ENCODE measurements at regions not wholly inside any gene's neighbourhood (a gene's known extent, or its start where the extent isn't known, plus 50 kb on each side); places are given as distances from the start of the nearest gene placed in this dataset.

DNA sequence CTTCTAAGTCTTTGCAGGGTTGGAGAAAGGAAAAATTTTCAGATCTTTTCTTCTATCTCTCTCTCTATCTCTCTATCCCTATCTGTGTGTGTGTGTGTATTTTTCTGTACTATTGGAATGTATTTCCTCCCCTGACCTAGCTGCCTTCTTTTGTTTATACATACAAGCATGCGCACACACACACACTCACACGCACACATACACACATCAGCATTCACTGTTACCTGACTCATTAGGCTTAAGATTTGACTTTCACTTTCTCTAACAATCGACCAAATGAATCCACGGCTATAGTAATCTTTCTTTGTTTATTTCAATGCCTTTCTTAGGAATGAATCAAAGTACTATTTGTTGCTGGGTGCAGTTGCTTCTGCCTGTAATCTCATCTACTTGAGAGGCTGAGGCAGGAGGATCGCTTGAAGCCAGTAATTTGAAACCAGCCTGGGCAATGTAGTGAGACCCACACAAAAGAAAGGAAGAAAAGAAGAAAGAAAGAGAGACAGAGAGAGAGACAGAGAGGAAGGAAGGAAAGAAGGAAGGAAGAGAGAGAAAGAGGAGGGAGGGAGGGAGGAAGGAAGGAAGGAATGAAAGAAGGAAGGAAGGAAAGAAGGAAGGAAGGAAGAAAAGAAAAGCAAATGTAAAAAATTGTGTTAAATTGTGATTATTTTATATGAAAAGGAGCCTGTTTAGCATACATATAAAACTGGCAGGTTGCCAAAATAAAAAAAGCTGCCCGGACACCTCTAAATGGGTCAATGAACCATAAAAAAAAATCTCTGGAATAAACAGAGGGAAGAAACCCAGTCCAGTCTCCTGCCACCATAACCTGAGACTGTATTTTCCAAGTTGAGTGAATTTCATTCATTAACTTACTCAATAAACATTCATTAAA is 206.8 kb downstream of the ZNF326 start:
- H3K4me3 ChIP-seq (ENCODE audit: low read length) = no peak overlapping the region
- H3K9ac ChIP-seq (ENCODE audit: low read length) = no peak overlapping the region
- no peaks in the 10 kb centered on the region for H3K27me3 ChIP-seq (ENCODE audit: control insufficient read depth, insufficient read depth, low read length)
- H3K9me3 ChIP-seq (ENCODE audit: control insufficient read depth, low read length) = no peaks in the 10 kb centered on the region
- H3K4me1 ChIP-seq (ENCODE audit: control insufficient read depth, insufficient read depth, low read length) = no peaks in the 10 kb centered on the region
- no peaks in the 10 kb centered on the region for H3K36me3 ChIP-seq (ENCODE audit: control insufficient read depth, insufficient read depth, low read length)

DNA sequence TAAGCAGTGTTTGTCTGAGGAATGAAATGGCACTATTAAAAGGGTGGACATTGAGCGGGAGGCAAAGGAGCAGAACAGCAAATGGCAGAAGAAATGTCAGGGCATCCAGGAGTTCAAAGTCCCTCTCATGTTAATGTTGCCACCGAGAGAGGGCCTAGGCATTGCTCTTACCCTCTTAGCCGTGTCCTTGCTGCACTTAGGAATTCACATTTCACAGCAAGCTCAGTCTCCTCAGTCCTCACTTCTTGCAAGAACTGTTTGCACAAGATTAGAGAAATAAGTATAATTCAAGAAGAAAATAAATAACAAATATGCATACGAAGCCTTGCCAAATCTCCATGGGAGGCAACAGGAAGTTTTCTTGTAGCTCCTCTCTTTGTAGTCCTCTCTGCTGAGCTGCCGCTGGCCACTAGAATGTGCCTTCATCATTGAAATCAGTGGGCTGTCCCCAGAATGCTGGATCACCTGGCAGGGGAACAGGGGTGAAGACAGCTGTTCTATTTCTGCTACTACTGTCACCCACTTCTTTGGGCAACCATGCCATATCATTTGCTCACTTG is 205.8 kb downstream of the ZNF326 start:
- Histone ChIP-seq H3K4me1 (ENCODE audit: control insufficient read depth, insufficient read depth, low read length) (no peaks in the 10 kb centered on the region), H3K4me3 (ENCODE audit: low read length) (no peak overlapping the region), H3K36me3 (ENCODE audit: control insufficient read depth, insufficient read depth, low read length) (no peaks in the 10 kb centered on the region), H3K27me3 (ENCODE audit: control insufficient read depth, insufficient read depth, low read length) (no peaks in the 10 kb centered on the region), H3K9ac (ENCODE audit: low read length) (no peak overlapping the region), H3K9me3 (ENCODE audit: control insufficient read depth, low read length) (no peaks in the 10 kb centered on the region)

DNA sequence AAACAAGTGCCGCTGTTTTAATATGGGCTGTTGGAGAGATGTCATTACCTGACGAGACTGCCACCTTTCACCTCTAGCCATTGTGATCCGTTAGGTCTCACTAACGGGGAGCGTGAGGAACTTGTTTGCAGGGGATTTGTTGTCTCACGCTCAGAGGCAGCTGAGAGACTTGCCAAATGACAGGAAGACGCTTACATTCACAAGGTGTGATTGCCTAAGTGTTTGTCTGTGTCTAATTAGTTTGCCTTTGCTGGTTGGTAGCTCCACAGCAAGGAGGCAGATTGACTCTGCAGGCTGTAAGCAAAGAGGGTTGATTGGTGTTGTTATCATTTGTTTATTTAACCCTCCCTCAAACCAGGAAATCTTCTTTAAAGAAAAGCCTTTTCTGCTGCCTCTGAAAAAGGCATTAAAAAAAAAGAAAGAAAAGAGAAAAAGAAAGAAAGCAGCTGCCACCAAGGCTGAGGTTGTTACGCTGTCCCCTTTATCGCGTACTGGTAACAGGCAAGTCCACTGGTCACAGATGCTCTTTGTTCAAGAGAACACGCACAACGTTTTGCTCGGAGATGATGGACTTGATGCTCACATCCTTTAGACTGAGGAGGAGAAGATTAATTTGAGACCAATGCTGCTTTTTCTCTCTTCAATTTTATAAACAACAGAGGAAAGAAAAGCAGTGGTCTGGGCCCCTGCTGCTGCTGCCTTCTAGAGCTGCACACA is 203.9 kb downstream of the ZNF326 start:
- Histone ChIP-seq H3K9ac (ENCODE audit: low read length) (no peak overlapping the region), H3K36me3 (ENCODE audit: control insufficient read depth, insufficient read depth, low read length) (no peaks in the 10 kb centered on the region), H3K9me3 (ENCODE audit: control insufficient read depth, low read length) (no peaks in the 10 kb centered on the region), H3K4me1 (ENCODE audit: control insufficient read depth, insufficient read depth, low read length) (no peaks in the 10 kb centered on the region), H3K27me3 (ENCODE audit: control insufficient read depth, insufficient read depth, low read length) (no peaks in the 10 kb centered on the region), H3K4me3 (ENCODE audit: low read length) (no peak overlapping the region)

DNA sequence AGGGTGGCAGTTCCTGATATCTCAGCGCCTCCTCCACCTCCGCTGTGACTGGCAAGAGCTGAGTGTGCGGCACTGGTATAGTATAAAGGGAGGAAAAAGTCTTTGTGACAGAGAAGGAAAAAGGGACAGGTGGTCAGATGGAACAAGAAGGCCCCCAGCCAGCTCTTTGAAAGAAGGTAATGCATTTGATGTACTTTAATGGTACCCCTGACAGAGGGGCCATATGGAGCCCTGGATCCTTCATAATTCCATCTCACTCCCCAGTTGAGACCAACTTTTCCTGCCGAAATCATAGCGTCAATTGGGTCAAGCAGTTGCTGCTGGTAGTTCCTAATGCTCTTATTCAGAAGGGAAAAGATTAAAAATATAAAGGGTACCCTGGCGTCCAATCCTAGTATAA is 198.2 kb downstream of the ZNF326 start:
- Histone ChIP-seq H3K9ac (ENCODE audit: low read length) (no peak overlapping the region), H3K36me3 (ENCODE audit: control insufficient read depth, insufficient read depth, low read length) (no peaks in the 10 kb centered on the region), H3K27me3 (ENCODE audit: control insufficient read depth, insufficient read depth, low read length) (no peaks in the 10 kb centered on the region), H3K9me3 (ENCODE audit: control insufficient read depth, low read length) (no peaks in the 10 kb centered on the region), H3K4me3 (ENCODE audit: low read length) (no peak overlapping the region), H3K4me1 (ENCODE audit: control insufficient read depth, insufficient read depth, low read length) (no peaks in the 10 kb centered on the region)

DNA sequence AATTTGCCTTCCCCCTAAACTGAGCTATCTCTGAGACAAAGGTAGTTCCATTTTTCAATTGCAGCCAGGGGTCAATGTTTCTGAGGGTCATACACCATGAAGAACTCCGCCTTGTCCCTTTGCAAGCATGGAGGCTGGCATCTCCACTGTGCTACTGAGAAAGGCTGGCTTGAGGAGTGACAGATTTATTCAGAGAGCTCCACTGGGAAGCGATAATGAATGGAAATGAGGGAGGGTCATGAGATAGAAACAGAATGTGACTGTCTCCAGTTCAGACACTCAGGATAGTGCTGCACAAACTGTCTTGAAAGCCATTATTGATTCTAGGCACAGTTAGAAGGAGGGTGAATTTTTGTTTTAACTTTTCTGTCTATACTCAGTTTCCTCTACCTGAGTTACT is 197.5 kb downstream of the ZNF326 start:
- H3K4me3 ChIP-seq (ENCODE audit: low read length) = no peak overlapping the region
- no peaks in the 10 kb centered on the region for H3K27me3 ChIP-seq (ENCODE audit: control insufficient read depth, insufficient read depth, low read length)
- H3K9me3 ChIP-seq (ENCODE audit: control insufficient read depth, low read length) = no peaks in the 10 kb centered on the region
- H3K36me3 ChIP-seq (ENCODE audit: control insufficient read depth, insufficient read depth, low read length) = no peaks in the 10 kb centered on the region
- no peaks in the 10 kb centered on the region for H3K4me1 ChIP-seq (ENCODE audit: control insufficient read depth, insufficient read depth, low read length)
- no peak overlapping the region for H3K9ac ChIP-seq (ENCODE audit: low read length)

DNA sequence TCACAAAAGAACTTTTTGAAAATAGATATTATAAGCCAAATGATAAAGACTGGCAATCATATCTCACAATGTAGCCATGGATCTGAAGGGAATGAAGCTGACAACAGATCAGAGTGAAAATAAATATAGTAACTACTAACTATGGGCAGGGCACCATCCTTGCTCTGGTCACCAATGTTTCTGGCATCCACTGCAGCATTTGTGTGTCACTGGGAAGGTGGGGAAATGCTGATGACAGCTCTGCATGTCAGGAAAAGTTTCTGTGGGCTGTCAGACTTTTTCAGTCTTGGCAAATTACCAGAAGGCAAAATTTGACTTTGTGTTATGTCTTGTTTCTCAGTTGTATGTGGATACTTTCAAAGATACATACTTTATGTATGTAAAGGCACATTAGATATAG is 195.6 kb downstream of the ZNF326 start:
- no peak overlapping the region for H3K9ac ChIP-seq (ENCODE audit: low read length)
- H3K27me3 ChIP-seq (ENCODE audit: control insufficient read depth, insufficient read depth, low read length) = no peaks in the 10 kb centered on the region
- no peaks in the 10 kb centered on the region for H3K4me1 ChIP-seq (ENCODE audit: control insufficient read depth, insufficient read depth, low read length)
- no peaks in the 10 kb centered on the region for H3K9me3 ChIP-seq (ENCODE audit: control insufficient read depth, low read length)
- H3K36me3 ChIP-seq (ENCODE audit: control insufficient read depth, insufficient read depth, low read length) = no peaks in the 10 kb centered on the region
- H3K4me3 ChIP-seq (ENCODE audit: low read length) = no peak overlapping the region

DNA sequence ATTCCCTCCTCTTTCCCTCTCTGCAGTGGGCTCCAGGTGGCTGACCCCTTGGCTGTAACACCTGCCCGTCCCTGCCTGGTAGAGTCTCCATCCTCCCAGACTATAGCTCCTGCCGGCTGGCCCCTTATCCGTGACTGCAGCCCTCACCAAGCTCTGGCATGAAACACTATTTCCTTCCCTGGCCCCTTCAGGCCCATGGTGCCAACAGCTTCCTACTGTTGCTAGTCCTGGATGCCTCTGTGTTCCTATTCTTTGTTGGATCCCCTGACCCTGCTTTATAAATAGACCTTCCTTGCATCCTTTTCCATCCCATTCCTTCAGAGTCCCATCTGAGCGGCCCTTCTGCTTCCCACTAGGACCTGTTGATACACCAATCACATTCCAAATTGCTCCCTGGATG is 195.0 kb downstream of the ZNF326 start:
- no peaks in the 10 kb centered on the region for H3K4me1 ChIP-seq (ENCODE audit: control insufficient read depth, insufficient read depth, low read length)
- no peaks in the 10 kb centered on the region for H3K36me3 ChIP-seq (ENCODE audit: control insufficient read depth, insufficient read depth, low read length)
- H3K27me3 ChIP-seq (ENCODE audit: control insufficient read depth, insufficient read depth, low read length) = no peaks in the 10 kb centered on the region

DNA sequence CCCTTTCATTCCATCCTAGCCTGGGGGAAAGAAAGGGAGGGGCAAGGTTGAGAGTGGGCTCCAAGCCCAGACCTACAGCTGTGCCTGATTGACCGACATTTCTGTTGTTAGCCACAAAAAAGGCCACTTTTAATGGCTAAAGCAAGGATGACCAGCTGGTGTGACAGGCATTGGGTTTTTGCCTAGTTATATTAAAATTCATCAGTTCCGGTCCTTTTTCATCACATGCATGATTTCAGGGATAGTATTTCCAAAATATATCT is 192.3 kb downstream of the ZNF326 start:
- Histone ChIP-seq H3K36me3 (ENCODE audit: control insufficient read depth, insufficient read depth, low read length) (no peaks in the 10 kb centered on the region), H3K9me3 (ENCODE audit: control insufficient read depth, low read length) (no peaks in the 10 kb centered on the region), H3K27me3 (ENCODE audit: control insufficient read depth, insufficient read depth, low read length) (no peaks in the 10 kb centered on the region), H3K4me1 (ENCODE audit: control insufficient read depth, insufficient read depth, low read length) (no peaks in the 10 kb centered on the region), H3K4me3 (ENCODE audit: low read length) (no peak overlapping the region), H3K9ac (ENCODE audit: low read length) (no peak overlapping the region)

More for the DNA sequence above, 195.0 kb downstream of the ZNF326 start:
- H3K4me3 ChIP-seq (ENCODE audit: low read length) = no peak overlapping the region
- H3K9ac ChIP-seq (ENCODE audit: low read length) = no peak overlapping the region
- no peaks in the 10 kb centered on the region for H3K9me3 ChIP-seq (ENCODE audit: control insufficient read depth, low read length)

DNA sequence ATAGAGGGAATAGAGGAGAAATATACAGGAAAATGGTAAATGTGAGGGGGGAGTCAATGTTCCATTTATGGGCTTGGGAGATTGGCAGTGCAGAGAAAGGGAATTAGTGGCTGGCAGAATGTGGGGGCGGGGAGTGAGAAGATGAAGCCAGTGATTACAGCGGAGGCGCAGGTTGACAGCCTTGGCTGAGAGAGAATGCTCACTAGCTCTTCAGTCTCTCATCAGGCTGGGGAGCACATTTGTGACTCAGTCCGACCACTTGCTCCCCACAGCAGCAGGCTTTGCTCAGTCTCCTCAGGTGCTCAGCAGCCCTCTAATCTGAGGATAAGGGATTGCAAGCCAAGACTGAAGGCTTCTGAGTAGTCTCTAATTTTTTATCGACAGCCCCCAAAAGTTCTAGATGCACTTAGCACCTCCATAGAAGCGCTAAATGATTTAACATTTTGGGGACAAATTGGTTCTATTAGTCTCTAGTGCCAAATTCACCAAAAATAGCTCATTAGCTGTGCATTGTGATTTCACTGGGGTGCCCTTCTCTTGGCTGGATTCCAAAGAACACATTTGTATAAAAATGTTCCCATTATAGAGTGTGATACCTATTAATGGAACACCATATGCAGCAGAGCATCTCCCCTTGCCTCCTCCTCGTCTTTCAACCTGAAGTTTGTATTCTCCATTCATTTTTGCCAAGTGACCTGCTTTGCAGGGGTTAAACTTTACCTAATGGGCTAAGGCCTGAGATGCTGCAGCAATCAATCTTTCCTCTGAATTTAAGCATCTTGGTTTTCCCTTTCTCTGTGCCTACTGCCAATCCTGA is 191.8 kb downstream of the ZNF326 start:
- H3K9me3 ChIP-seq (ENCODE audit: control insufficient read depth, low read length) = no peaks in the 10 kb centered on the region
- H3K4me3 ChIP-seq (ENCODE audit: low read length) = no peak overlapping the region
- no peaks in the 10 kb centered on the region for H3K27me3 ChIP-seq (ENCODE audit: control insufficient read depth, insufficient read depth, low read length)
- no peaks in the 10 kb centered on the region for H3K4me1 ChIP-seq (ENCODE audit: control insufficient read depth, insufficient read depth, low read length)
- no peaks in the 10 kb centered on the region for H3K36me3 ChIP-seq (ENCODE audit: control insufficient read depth, insufficient read depth, low read length)
- H3K9ac ChIP-seq (ENCODE audit: low read length) = no peak overlapping the region

DNA sequence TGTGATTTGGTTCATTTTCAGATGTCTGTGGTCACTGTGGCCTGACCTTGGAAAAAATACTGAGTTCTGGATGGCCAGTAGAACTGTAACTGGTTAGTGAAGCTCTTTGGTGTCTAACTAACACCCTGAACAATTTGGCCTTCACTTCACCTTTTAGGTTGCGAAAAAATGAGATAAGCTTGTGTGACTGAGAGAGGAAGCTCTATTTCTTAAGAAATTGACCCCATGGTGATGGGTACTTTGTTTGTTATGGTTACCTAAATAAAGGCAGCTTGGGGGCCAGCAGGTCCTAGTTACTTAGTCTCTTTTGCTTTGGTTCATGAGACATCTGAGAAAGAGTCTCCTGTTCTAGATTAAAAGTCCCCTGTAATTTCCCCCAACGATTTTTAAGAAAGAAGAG is 181.6 kb downstream of the ZNF326 start:
- Histone ChIP-seq H3K4me3 (ENCODE audit: low read length) (no peak overlapping the region), H3K4me1 (ENCODE audit: control insufficient read depth, insufficient read depth, low read length) (no peaks in the 10 kb centered on the region), H3K9ac (ENCODE audit: low read length) (no peak overlapping the region), H3K9me3 (ENCODE audit: control insufficient read depth, low read length) (no peaks in the 10 kb centered on the region), H3K36me3 (ENCODE audit: control insufficient read depth, insufficient read depth, low read length) (no peaks in the 10 kb centered on the region), H3K27me3 (ENCODE audit: control insufficient read depth, insufficient read depth, low read length) (no peaks in the 10 kb centered on the region)

DNA sequence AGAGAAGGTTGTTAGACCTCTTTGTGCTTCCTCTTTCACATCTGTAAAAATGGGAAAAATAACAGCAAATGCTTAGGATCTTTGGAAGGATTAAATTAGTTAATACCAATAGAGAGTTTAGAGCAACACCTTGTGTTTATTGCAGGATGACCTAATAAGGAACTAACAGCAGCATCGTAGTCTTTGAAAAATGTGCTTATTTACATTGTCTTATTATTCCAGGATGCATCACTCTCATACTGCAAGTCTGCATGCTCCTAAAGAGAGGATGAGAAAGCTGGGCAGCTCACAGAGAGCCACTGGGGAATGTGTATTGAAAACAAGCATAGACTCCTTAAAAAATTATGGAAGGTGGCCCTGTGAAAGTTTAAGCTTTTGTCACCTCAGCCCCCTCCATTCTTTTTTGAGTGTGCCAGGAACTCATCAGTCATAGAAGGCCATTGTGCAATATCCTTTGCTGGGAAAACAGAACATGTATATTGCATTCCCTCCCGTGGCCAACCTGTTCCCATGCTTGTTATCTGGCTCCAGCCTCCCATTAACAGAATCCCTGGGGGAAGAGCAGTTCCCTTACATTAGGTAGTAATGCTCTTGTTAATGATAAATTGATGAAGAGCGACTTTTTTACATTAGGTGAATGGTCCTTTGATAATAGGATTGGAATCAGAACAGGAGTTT is 180.7 kb downstream of the ZNF326 start:
- H3K9me3 ChIP-seq (ENCODE audit: control insufficient read depth, low read length) = no peaks in the 10 kb centered on the region
- H3K9ac ChIP-seq (ENCODE audit: low read length) = no peak overlapping the region
- H3K4me1 ChIP-seq (ENCODE audit: control insufficient read depth, insufficient read depth, low read length) = no peaks in the 10 kb centered on the region
- no peaks in the 10 kb centered on the region for H3K27me3 ChIP-seq (ENCODE audit: control insufficient read depth, insufficient read depth, low read length)
- H3K4me3 ChIP-seq (ENCODE audit: low read length) = no peak overlapping the region
- no peaks in the 10 kb centered on the region for H3K36me3 ChIP-seq (ENCODE audit: control insufficient read depth, insufficient read depth, low read length)

Data from mucosa of stomach (tissue), 1 donor.